ENCODE measurements at regions not wholly inside any gene's neighbourhood (a gene's known extent, or its start where the extent isn't known, plus 50 kb on each side); places are given as distances from the start of the nearest gene placed in this dataset.

DNA sequence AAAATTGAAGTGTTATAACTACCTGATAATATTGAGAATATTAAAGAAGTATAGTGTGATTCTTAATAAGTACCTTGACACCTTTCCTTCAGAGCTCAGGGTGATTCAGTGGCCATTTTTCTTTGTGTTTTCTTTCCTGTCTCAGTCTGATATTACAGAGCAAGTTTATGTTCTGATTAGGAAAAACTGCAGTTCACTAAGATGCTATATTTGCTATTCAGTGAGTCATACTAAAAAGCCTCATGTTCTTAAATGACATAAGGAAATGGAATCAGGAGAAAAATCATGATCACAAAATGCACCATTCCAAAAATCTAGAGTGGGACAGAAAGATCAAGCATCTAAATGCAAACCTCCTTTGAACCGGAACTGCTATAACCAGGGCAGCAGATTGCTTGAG, 390.6 kb upstream of the ATP2B1 start:
- no peak overlapping the region for H3K4me3 ChIP-seq (ENCODE audit: control insufficient read depth, low read depth, low read length)
- DNase-seq (ENCODE audit: low read depth): peak; percentile 51
- TF ChIP-seq, protein P1, sequence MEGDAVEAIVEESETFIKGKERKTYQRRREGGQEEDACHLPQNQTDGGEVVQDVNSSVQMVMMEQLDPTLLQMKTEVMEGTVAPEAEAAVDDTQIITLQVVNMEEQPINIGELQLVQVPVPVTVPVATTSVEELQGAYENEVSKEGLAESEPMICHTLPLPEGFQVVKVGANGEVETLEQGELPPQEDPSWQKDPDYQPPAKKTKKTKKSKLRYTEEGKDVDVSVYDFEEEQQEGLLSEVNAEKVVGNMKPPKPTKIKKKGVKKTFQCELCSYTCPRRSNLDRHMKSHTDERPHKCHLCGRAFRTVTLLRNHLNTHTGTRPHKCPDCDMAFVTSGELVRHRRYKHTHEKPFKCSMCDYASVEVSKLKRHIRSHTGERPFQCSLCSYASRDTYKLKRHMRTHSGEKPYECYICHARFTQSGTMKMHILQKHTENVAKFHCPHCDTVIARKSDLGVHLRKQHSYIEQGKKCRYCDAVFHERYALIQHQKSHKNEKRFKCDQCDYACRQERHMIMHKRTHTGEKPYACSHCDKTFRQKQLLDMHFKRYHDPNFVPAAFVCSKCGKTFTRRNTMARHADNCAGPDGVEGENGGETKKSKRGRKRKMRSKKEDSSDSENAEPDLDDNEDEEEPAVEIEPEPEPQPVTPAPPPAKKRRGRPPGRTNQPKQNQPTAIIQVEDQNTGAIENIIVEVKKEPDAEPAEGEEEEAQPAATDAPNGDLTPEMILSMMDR (conservative IDR thresholded peaks at IDR 0.05; ENCODE audit: control insufficient read depth, insufficient read depth, low read depth, low read length): no peak

DNA sequence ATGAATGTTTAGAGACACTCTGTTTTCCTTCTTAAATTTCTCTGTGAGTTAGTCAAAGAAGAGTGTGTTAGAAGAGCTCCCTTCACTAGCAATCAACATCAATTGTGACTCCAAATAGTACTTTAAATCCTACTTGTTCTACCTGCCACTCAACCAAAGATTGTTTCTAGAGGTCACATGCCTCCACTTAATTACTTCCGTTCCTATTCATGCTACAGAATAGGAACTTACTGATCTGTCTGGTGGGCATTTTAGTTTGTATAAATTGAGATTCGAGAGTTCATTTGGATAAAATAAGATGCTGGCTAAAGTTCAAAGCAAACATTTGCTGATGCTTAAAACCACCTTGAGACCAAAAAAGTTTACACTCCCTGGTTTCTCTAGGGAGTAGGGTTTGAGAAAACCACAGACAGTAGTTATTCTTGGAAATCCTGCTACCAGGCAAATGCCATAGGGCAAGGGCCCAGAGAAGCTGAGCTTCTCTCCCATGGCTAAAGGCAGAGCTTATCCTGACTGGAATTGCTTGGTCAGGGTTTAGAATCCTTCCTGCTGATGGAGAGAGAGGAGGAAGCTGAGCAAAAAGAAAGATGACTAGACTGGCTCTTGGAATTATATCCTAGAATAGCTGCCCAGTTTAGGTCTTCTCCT, 389.6 kb upstream of the ATP2B1 start:
- DNase-seq (ENCODE audit: low read depth): no peak
- TF ChIP-seq, protein P1 (conservative IDR thresholded peaks at IDR 0.05; ENCODE audit: control insufficient read depth, insufficient read depth, low read depth, low read length): no peak
- no peak overlapping the region for H3K4me3 ChIP-seq (ENCODE audit: control insufficient read depth, low read depth, low read length)

DNA sequence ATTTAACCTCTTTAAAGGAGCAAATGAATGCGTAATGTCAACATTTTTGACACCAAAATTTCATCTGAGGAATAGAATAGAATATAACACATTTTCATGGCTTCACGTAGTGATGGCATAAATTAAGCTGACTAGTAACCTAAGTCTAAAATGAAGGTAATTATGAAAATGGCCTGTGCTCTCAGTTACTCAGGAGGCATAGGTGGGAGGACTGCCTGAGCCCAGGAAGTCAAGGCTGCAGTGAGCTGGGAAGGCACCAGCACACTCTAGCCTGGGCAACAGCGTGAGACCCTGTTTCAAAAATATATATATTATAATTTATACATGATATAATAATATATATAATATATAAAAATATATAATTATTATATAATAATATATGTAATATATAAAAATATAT, 383.2 kb upstream of the ATP2B1 start:
- H3K4me3 ChIP-seq (ENCODE audit: control insufficient read depth, low read depth, low read length): no peak overlapping the region
- no peak for DNase-seq (ENCODE audit: low read depth)
- TF ChIP-seq, protein P1 (conservative IDR thresholded peaks at IDR 0.05; ENCODE audit: control insufficient read depth, insufficient read depth, low read depth, low read length): no peak

DNA sequence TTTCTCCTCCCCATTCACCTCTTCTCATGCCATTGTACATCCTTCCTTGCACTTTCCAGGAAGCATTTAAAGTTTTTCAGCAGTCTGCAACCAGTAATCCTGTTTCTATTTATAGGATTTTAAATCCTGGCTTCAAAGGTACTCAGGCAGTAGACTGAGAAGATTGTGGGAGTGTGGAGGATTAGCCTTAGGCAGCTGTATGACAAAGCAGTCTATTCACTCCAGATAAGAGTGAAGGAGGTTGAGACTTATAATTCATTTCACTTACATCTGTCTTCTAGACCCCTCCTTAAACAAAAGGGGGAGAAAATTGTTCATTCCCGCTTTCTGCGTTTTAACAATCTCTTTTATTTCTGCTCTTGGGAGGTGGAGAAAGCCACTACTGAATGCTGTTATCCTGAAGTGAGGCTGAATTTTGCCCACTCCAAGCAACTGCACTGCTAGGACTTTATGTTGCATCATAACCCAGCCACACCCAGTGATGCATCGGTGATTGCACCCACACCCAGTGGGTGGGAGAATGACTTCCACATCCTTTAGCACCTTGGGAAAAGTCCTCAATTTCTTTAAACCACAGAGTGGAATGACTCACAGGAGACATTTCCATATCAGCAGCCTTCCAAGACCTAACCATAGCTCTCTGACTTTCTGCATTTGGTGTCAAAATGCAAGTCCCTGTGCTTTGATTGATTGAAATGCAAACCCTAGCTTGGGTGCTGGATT, 382.5 kb upstream of the ATP2B1 start:
- TF ChIP-seq, protein P1 (conservative IDR thresholded peaks at IDR 0.05; ENCODE audit: control insufficient read depth, insufficient read depth, low read depth, low read length): no peak
- no peak overlapping the region for H3K4me3 ChIP-seq (ENCODE audit: control insufficient read depth, low read depth, low read length)
- DNase-seq (ENCODE audit: low read depth): peak; percentile 99

DNA sequence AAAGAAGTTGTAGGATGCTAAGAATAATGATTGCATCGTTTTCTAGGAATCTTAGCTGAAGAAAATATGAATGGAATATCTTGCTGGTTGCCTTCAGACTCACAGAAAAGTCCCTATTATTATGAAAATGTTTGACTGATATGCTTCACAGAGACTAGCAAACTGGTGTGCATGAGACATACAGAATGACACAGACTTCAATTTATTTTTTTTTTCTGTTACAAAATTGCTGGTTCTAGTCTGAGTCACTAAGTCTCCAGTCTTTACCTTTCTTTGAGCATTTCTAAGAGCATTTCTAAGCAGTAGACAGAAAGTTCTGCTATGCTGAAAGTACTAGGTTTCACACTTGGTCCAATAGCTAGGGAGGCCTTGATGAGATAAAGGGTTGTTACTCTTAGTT, 377.6 kb upstream of the ATP2B1 start:
- no peak overlapping the region for H3K4me3 ChIP-seq (ENCODE audit: control insufficient read depth, low read depth, low read length)
- TF ChIP-seq, protein P1 (conservative IDR thresholded peaks at IDR 0.05; ENCODE audit: control insufficient read depth, insufficient read depth, low read depth, low read length): no peak
- peak; percentile 64 for DNase-seq (ENCODE audit: low read depth)

DNA sequence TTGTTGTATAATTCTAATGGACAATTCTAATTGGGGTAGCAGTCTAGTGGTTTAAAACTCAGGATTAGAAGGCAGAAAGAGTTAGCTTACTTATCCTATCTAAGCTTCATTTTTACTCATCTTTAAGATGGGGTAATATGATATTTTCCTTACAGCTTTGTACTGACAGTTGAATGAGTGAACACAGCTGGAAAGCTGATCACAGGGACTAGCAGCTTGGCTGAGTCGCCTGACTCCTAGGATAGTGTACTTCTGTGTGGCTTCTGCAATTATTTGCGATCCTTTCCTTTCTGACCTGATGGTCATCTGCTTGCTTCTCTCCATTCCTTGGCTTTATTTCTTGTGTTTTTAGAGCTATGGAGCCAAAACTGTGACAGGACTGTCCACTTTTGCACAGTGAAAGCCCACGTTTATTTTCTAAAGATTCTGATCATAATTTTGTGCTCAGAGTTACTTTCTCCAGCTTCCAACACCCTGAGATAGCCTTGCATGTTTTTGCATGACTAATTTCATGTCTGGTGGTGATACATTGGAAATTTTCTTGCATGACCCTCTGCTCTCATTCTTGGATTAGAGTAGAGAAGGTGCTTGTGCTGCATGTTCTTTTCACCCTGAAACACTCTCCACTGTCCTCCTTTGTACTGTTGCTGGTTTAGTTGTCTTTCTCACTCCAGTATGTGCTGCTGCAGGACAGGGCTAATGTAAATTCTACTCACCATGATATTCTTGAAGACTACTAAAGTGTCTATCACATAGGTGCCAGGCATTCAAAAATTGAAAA, 377.0 kb upstream of the ATP2B1 start:
- peak; percentile 68 for DNase-seq (ENCODE audit: low read depth)
- TF ChIP-seq, protein P1 (conservative IDR thresholded peaks at IDR 0.05; ENCODE audit: control insufficient read depth, insufficient read depth, low read depth, low read length): no peak
- H3K4me3 ChIP-seq (ENCODE audit: control insufficient read depth, low read depth, low read length): no peak overlapping the region

Measured in fibroblast of mammary gland (primary cell).